GM23248 (cell line): ENCODE measurements at regions not wholly inside any gene's neighbourhood (a gene's known extent, or its start where the extent isn't known, plus 50 kb on each side); places are given as distances from the start of the nearest gene placed in this dataset.

Experiments
- EZH2 ChIP-seq: fragments of 200-600 bp; sonication (generic); IDR thresholded peaks from 2 replicates; pipeline ENCODE4 v1.6.1; 2018; ENCODE audit warnings: antibody characterized with exemption, mild to moderate bottlenecking; ENCODE audit not compliant: insufficient read depth, poor library complexity, severe bottlenecking
- EZH2phosphoT487 ChIP-seq: fragments of 200-600 bp; sonication (generic); IDR thresholded peaks from 2 replicates; pipeline ENCODE4 v1.6.1; 2018; ENCODE audit warnings: antibody characterized with exemption, moderate library complexity, mild to moderate bottlenecking, low read depth; ENCODE audit not compliant: insufficient read depth

GRCh38 chr12:68453876-68454275, 121.7 kb upstream of the MDM1 start:
- TF ChIP-seq EZH2 (no peak), EZH2phosphoT487 (no peak)
